Natural killer cell (primary cell): ENCODE measurements at regions not wholly inside any gene's neighbourhood (a gene's known extent, or its start where the extent isn't known, plus 50 kb on each side); places are given as distances from the start of the nearest gene placed in this dataset.

Experiments
- ATAC-seq, 3 donors: fragments of 150-1000 bp in 2 of 3; fragments of 200-7000 bp in 1 of 3; cut with Tn5 transposase; 1 replicate in 1 of 3; 2 replicates in 2 of 3; pipeline ENCODE4 v1.10.0; 2021; ENCODE audit warnings: mild to moderate bottlenecking in 2 of 3, moderate library complexity in 2 of 3
- DNase-seq, 2 donors: peaks; one replicate each; pipeline versions ENCODE4 v3.0.0 to v3.0.0-alpha.2; 2013 to 2021; ENCODE audit warnings: mixed read lengths in 1 of 2
- H3K27ac ChIP-seq: one replicate; pipeline ENCODE4 v1.5.1; 2013; ENCODE audit warnings: mild to moderate bottlenecking, low read length
- H3K27me3 ChIP-seq: one replicate; pipeline ENCODE4 v1.6.1; 2013; ENCODE audit warnings: low read length; ENCODE audit not compliant: control insufficient read depth, insufficient read depth
- H3K36me3 ChIP-seq: one replicate; pipeline ENCODE4 v1.6.1; 2013; ENCODE audit warnings: low read length; ENCODE audit not compliant: control insufficient read depth, insufficient read depth
- H3K4me1 ChIP-seq: one replicate; pipeline ENCODE4 v1.6.1; 2013; ENCODE audit warnings: low read length; ENCODE audit not compliant: control insufficient read depth, insufficient read depth
- H3K4me3 ChIP-seq: one replicate; pipeline ENCODE4 v1.5.1; 2013; ENCODE audit warnings: low read length
- H3K9me3 ChIP-seq: one replicate; pipeline ENCODE4 v1.6.1; 2013; ENCODE audit warnings: low read length; ENCODE audit not compliant: control insufficient read depth, insufficient read depth
- H3K27ac Mint-ChIP-seq, 2 donors: one replicate each; pipeline ENCODE4 v1.8.0; 2022; ENCODE audit warnings: mild to moderate bottlenecking in 2 of 2, mixed read lengths in 2 of 2, moderate library complexity in 1 of 2
- H3K27me3 Mint-ChIP-seq, 2 donors: one replicate each; pipeline ENCODE4 v1.8.0; 2022; ENCODE audit warnings: low read depth in 2 of 2, mixed read lengths in 2 of 2
- H3K36me3 Mint-ChIP-seq: one replicate; pipeline ENCODE4 v1.8.0; 2022; ENCODE audit warnings: mixed read lengths
- H3K4me1 Mint-ChIP-seq, 2 donors: one replicate each; pipeline ENCODE4 v1.8.0; 2022; ENCODE audit warnings: mixed read lengths in 2 of 2
- H3K4me3 Mint-ChIP-seq: one replicate; pipeline ENCODE4 v1.8.0; 2022; ENCODE audit warnings: mild to moderate bottlenecking, moderate library complexity, mixed read lengths
- H3K9me3 Mint-ChIP-seq, 2 donors: one replicate each; pipeline ENCODE4 v1.8.0; 2022; ENCODE audit warnings: mixed read lengths in 2 of 2
- WGBS: methylation state at CpG from one replicate; pipeline ENCODE4 v1.1.7; 2013; ENCODE audit warnings: missing lambda C conversion rate; ENCODE audit not compliant: insufficient coverage; 5-methylcytosine and 5-hydroxymethylcytosine counted together
- intact Hi-C: fragments of 100-400 bp; cut with micrococcal nuclease; formaldehyde crosslinking; loops from one replicate; pipeline ENCODE4 v1.14.2; 2022
- TF ChIP-seq, protein P1 (sequence below): fragments of 200-600 bp; IDR thresholded peaks from one replicate; pipeline ENCODE4 v1.8.0; 2022; ENCODE audit warnings: antibody characterized with exemption

DNA sequence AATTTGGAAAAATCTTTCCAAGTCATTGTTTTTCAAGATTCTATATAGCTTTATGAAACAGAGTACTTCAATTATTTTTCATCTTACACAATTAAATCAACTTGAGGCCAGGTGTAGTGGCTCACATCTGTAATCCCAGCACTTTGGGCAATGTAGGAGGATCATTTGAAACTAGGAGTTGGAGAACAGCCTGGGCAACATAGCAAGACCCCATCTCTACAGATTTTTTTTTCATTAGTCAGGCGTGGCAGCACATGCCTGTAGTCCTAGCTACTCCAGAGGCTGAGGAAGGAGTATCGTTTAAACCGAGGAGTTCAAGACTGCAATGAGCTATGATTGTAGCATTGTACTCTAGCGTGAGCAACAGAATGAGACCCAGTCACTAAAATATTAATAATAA is 72.9 kb downstream of the BMP4 start:
- Mint-ChIP-seq H3K4me1 (no peaks in the 10 kb centered on the region), H3K27ac (no peak overlapping the region), H3K9me3 (peaks cover 6 to 7% of the 10 kb centered on the region in 2 donors), H3K27me3 (no peaks in the 10 kb centered on the region), H3K36me3 (no peaks in the 10 kb centered on the region), H3K4me3 (no peak overlapping the region)
- ATAC-seq (no peak), DNase-seq (no peak)
- Histone ChIP-seq H3K27me3 (no peaks in the 10 kb centered on the region), H3K27ac (no peak overlapping the region), H3K4me3 (no peak overlapping the region), H3K36me3 (no peaks in the 10 kb centered on the region), H3K4me1 (no peaks in the 10 kb centered on the region), H3K9me3 (no peaks in the 10 kb centered on the region)
- intact Hi-C loops: no loop called here
- TF ChIP-seq, protein P1, sequence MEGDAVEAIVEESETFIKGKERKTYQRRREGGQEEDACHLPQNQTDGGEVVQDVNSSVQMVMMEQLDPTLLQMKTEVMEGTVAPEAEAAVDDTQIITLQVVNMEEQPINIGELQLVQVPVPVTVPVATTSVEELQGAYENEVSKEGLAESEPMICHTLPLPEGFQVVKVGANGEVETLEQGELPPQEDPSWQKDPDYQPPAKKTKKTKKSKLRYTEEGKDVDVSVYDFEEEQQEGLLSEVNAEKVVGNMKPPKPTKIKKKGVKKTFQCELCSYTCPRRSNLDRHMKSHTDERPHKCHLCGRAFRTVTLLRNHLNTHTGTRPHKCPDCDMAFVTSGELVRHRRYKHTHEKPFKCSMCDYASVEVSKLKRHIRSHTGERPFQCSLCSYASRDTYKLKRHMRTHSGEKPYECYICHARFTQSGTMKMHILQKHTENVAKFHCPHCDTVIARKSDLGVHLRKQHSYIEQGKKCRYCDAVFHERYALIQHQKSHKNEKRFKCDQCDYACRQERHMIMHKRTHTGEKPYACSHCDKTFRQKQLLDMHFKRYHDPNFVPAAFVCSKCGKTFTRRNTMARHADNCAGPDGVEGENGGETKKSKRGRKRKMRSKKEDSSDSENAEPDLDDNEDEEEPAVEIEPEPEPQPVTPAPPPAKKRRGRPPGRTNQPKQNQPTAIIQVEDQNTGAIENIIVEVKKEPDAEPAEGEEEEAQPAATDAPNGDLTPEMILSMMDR: no peak
- WGBS: 87% methylated on average over 3 of the region's 4 CpGs

DNA sequence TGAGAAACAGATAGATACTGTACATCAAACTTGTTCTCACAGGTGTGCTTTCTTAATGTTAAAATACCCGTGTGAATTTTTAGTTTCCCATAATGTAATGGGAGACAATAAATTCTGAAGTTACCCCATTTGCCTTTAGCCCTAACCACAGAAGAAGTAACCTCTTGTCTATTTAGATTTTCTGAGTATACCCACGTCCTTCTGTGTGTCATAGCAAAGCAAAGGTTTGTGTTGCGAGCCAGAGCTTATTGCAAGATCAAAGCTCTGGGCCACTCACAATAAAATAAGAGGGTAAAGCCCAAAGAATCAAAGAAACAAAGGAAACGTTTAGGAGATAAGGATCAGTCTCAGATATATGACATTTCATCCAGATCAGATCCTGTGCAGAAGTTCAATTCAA is 73.9 kb downstream of the BMP4 start:
- Histone ChIP-seq H3K4me1 (no peaks in the 10 kb centered on the region), H3K36me3 (no peaks in the 10 kb centered on the region), H3K27ac (no peak overlapping the region), H3K9me3 (no peaks in the 10 kb centered on the region), H3K27me3 (no peaks in the 10 kb centered on the region), H3K4me3 (no peak overlapping the region)
- Mint-ChIP-seq H3K27ac (no peak overlapping the region), H3K9me3 (peaks cover 4 to 8% of the 10 kb centered on the region in 2 donors), H3K4me3 (no peak overlapping the region), H3K36me3 (no peaks in the 10 kb centered on the region), H3K4me1 (no peaks in the 10 kb centered on the region), H3K27me3 (no peaks in the 10 kb centered on the region)
- intact Hi-C loops: no loop called here
- TF ChIP-seq, protein P1: no peak
- DNase-seq (no peak), ATAC-seq (no peak)
- 41% methylated on average over 4 of the region's 4 CpGs for WGBS

DNA sequence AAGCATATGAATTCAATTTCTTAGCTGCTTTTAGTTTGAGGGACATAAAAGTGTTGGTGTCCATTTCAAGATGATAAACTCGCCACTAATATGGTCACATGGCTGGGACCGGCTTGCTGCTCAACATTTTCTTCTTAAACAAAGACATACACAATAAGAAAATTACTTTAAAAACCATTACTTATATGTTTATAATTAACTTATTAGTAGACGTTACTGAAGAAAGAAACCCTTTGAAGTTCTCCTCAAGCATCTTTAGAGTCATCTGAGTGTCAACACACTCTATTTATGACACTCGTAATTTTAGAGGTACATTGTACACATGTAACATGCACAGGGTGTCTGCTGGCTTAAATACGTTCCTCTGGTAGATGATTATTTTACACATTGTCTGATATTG is 74.7 kb downstream of the BMP4 start:
- H3K36me3 ChIP-seq: no peaks in the 10 kb centered on the region
- no peaks in the 10 kb centered on the region for H3K27me3 ChIP-seq
- H3K4me1 ChIP-seq: no peaks in the 10 kb centered on the region
- no peak overlapping the region for H3K27ac Mint-ChIP-seq
- peaks cover 4 to 8% of the 10 kb centered on the region in 2 donors for H3K9me3 Mint-ChIP-seq
- DNase-seq: no peak
- intact Hi-C loops: no loop called here
- TF ChIP-seq, protein P1: no peak
- H3K4me3 ChIP-seq: no peak overlapping the region
- no peaks in the 10 kb centered on the region for H3K27me3 Mint-ChIP-seq
- no peaks in the 10 kb centered on the region for H3K4me1 Mint-ChIP-seq
- H3K4me3 Mint-ChIP-seq: no peak overlapping the region
- WGBS: 75% methylated on average over 3 of the region's 5 CpGs
- H3K27ac ChIP-seq: no peak overlapping the region
- H3K36me3 Mint-ChIP-seq: no peaks in the 10 kb centered on the region
- H3K9me3 ChIP-seq: no peaks in the 10 kb centered on the region
- no peak for ATAC-seq

DNA sequence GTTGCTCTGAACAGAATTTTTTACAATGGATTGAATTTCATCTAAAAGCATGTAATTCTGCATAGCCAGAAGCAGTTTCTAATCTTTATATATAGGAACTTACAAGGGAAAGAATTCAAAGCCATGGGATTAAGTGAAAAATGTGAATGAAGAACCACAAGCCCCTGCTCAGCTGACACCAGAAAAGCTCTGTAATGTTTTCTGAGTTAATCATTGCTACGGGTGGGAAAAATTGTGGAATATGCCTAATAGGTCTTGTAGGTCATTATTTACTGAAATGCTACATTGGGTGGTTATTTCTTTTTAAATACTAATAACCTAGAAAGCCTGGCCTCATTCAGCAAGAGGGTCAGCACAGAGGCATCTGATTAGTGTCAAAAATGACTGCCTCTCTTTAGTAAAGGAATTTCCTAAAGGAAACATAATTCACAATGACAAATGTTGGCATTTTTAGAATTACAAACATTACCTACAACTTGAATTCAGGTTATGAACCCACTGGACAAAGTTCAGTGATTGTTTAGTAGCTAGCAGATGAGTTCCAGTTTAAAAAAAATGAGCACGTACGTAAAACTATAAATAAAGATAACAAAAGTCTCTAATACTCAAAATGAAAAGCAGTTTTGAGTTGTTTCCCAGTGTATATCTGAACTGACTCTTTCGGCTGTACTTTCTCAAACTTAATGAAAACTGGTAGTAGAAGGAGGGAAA is 75.3 kb downstream of the BMP4 start:
- H3K9me3 Mint-ChIP-seq: peaks cover 5 to 6% of the 10 kb centered on the region in 2 donors
- TF ChIP-seq, protein P1: no peak
- no peak for ATAC-seq
- Histone ChIP-seq H3K4me1 (no peaks in the 10 kb centered on the region), H3K36me3 (no peaks in the 10 kb centered on the region), H3K9me3 (no peaks in the 10 kb centered on the region), H3K4me3 (no peak overlapping the region), H3K27me3 (no peaks in the 10 kb centered on the region), H3K27ac (no peak overlapping the region)
- intact Hi-C loops: no loop called here
- no peaks in the 10 kb centered on the region for H3K27me3 Mint-ChIP-seq
- no peak for DNase-seq
- H3K4me3 Mint-ChIP-seq: no peak overlapping the region
- 92% methylated on average over 1 of the region's 4 CpGs for WGBS
- H3K27ac Mint-ChIP-seq: no peak overlapping the region
- H3K36me3 Mint-ChIP-seq: no peaks in the 10 kb centered on the region
- no peaks in the 10 kb centered on the region for H3K4me1 Mint-ChIP-seq
